Thymus (tissue), 11 donors: ENCODE measurements at regions not wholly inside any gene's neighbourhood (a gene's known extent, or its start where the extent isn't known, plus 50 kb on each side); places are given as distances from the start of the nearest gene placed in this dataset.

Experiments used
- DNase-seq, 9 donors: peaks; one replicate each; pipeline ENCODE4 v3.0.0-alpha.2; 2013; ENCODE audit warnings: low spot score in 9 of 9, low read depth in 6 of 9, missing footprints in 1 of 9
- H3K27ac ChIP-seq, 2 donors: one replicate each; pipeline ENCODE4 v1.5.1; 2013; ENCODE audit warnings: control low read depth in 1 of 2, low read depth in 1 of 2, low read length in 1 of 2, mild to moderate bottlenecking in 1 of 2, moderate library complexity in 1 of 2
- H3K27me3 ChIP-seq, 2 donors: one replicate each; pipeline ENCODE4 v1.5.1; 2013; ENCODE audit warnings: low read length in 1 of 2; ENCODE audit not compliant: control insufficient read depth in 2 of 2, insufficient read depth in 1 of 2
- H3K36me3 ChIP-seq, 2 donors: one replicate each; pipeline ENCODE4 v1.5.1; 2013; ENCODE audit warnings: low read length in 1 of 2, mild to moderate bottlenecking in 1 of 2, moderate library complexity in 1 of 2; ENCODE audit not compliant: control insufficient read depth in 2 of 2, insufficient read depth in 2 of 2
- H3K4me1 ChIP-seq, 2 donors: one replicate each; pipeline ENCODE4 v1.5.1; 2013; ENCODE audit warnings: low read length in 2 of 2; ENCODE audit not compliant: control insufficient read depth in 2 of 2, insufficient read depth in 2 of 2
- H3K4me3 ChIP-seq, 2 donors: one replicate each; pipeline ENCODE4 v1.5.1; 2013; ENCODE audit warnings: low read length in 2 of 2, control low read depth in 1 of 2, mild to moderate bottlenecking in 1 of 2
- H3K9me3 ChIP-seq, 2 donors: one replicate each; pipeline ENCODE4 v1.5.1; 2013; ENCODE audit warnings: low read length in 1 of 2, mild to moderate bottlenecking in 1 of 2; ENCODE audit not compliant: control insufficient read depth in 2 of 2, insufficient read depth in 1 of 2
- WGBS: extraction: QIAGEN DNeasy Blood & Tissue Kit; methylation state at CpG from one replicate; pipeline ENCODE4 v1.1.7; 2013; 5-methylcytosine and 5-hydroxymethylcytosine counted together
- donor health status: healthy.

- no peak for DNase-seq
- Histone ChIP-seq H3K9me3 (no peaks in the 10 kb centered on the region), H3K27me3 (no peaks in the 10 kb centered on the region), H3K36me3 (no peaks in the 10 kb centered on the region), H3K27ac (no peak overlapping the region), H3K4me3 (no peak overlapping the region), H3K4me1 (no peaks in the 10 kb centered on the region)
- 94% methylated on average over 3 of the region's 3 CpGs for WGBS
Measured at GRCh38 chr16:5326395-5326794, 228.8 kb upstream of the EEF2KMT start.

GRCh38 chr16:5325932-5326331, 228.3 kb upstream of the EEF2KMT start:
- no peaks in the 10 kb centered on the region for H3K27me3 ChIP-seq
- no peak overlapping the region for H3K27ac ChIP-seq
- no peaks in the 10 kb centered on the region for H3K36me3 ChIP-seq
- H3K4me1 ChIP-seq = no peaks in the 10 kb centered on the region
- H3K9me3 ChIP-seq = no peaks in the 10 kb centered on the region
- 72% methylated on average over 4 of the region's 4 CpGs for WGBS
- no peak overlapping the region for H3K4me3 ChIP-seq
- no peak for DNase-seq

GRCh38 chr16:5323284-5324141, 225.9 kb upstream of the EEF2KMT start:
- H3K4me1 ChIP-seq = no peaks in the 10 kb centered on the region
- H3K4me3 ChIP-seq = no peak overlapping the region
- H3K36me3 ChIP-seq = no peaks in the 10 kb centered on the region
- DNase-seq = no peak
- H3K9me3 ChIP-seq = no peaks in the 10 kb centered on the region
- 64% methylated on average over 15 of the region's 15 CpGs for WGBS
- H3K27me3 ChIP-seq = no peaks in the 10 kb centered on the region
- H3K27ac ChIP-seq = no peak overlapping the region

GRCh38 chr16:5321930-5322329, 224.3 kb upstream of the EEF2KMT start:
- Histone ChIP-seq H3K4me1 (no peaks in the 10 kb centered on the region), H3K36me3 (no peaks in the 10 kb centered on the region), H3K27ac (no peak overlapping the region), H3K27me3 (no peaks in the 10 kb centered on the region), H3K9me3 (no peaks in the 10 kb centered on the region), H3K4me3 (no peak overlapping the region)
- 83% methylated on average over 4 of the region's 4 CpGs for WGBS
- DNase-seq = peak in 1 of 9 donors; percentile 1

GRCh38 chr16:5319799-5320198, 222.2 kb upstream of the EEF2KMT start:
- H3K27ac ChIP-seq = no peak overlapping the region
- no peaks in the 10 kb centered on the region for H3K27me3 ChIP-seq
- H3K4me3 ChIP-seq = no peak overlapping the region
- WGBS = over 99% methylated on average over 2 of the region's 2 CpGs
- no peak for DNase-seq
- H3K36me3 ChIP-seq = no peaks in the 10 kb centered on the region
- no peaks in the 10 kb centered on the region for H3K9me3 ChIP-seq
- no peaks in the 10 kb centered on the region for H3K4me1 ChIP-seq

GRCh38 chr16:5315914-5316313, 218.3 kb upstream of the EEF2KMT start:
- no peaks in the 10 kb centered on the region for H3K36me3 ChIP-seq
- no peak for DNase-seq
- 88% methylated on average over 5 of the region's 5 CpGs for WGBS
- no peak overlapping the region for H3K4me3 ChIP-seq
- H3K27ac ChIP-seq = no peak overlapping the region
- no peaks in the 10 kb centered on the region for H3K27me3 ChIP-seq
- no peaks in the 10 kb centered on the region for H3K9me3 ChIP-seq
- no peaks in the 10 kb centered on the region for H3K4me1 ChIP-seq

- H3K27me3 ChIP-seq = no peaks in the 10 kb centered on the region
- H3K9me3 ChIP-seq = no peaks in the 10 kb centered on the region
- DNase-seq = no peak
- WGBS = 91% methylated on average over 4 of the region's 4 CpGs
- no peaks in the 10 kb centered on the region for H3K36me3 ChIP-seq
- H3K27ac ChIP-seq = no peak overlapping the region
- no peak overlapping the region for H3K4me3 ChIP-seq
- no peaks in the 10 kb centered on the region for H3K4me1 ChIP-seq
Measured at GRCh38 chr16:5314377-5314776, 216.8 kb upstream of the EEF2KMT start.

- no peaks in the 10 kb centered on the region for H3K36me3 ChIP-seq
- DNase-seq = no peak
- H3K27ac ChIP-seq = no peak overlapping the region
- H3K27me3 ChIP-seq = no peaks in the 10 kb centered on the region
- H3K4me3 ChIP-seq = no peak overlapping the region
- H3K4me1 ChIP-seq = no peaks in the 10 kb centered on the region
- WGBS = 95% methylated on average over 4 of the region's 4 CpGs
- no peaks in the 10 kb centered on the region for H3K9me3 ChIP-seq
Measured at GRCh38 chr16:5309946-5310611, 212.5 kb upstream of the EEF2KMT start.

- Histone ChIP-seq H3K4me3 (no peak overlapping the region), H3K36me3 (no peaks in the 10 kb centered on the region), H3K4me1 (no peaks in the 10 kb centered on the region), H3K27ac (no peak overlapping the region), H3K9me3 (no peaks in the 10 kb centered on the region), H3K27me3 (no peaks in the 10 kb centered on the region)
- 88% methylated on average over 4 of the region's 4 CpGs for WGBS
- DNase-seq = no peak
Measured at GRCh38 chr16:5305023-5305422, 207.4 kb upstream of the EEF2KMT start.
